ENCODE measurements at regions not wholly inside any gene's neighbourhood (a gene's known extent, or its start where the extent isn't known, plus 50 kb on each side); places are given as distances from the start of the nearest gene placed in this dataset.

DNA sequence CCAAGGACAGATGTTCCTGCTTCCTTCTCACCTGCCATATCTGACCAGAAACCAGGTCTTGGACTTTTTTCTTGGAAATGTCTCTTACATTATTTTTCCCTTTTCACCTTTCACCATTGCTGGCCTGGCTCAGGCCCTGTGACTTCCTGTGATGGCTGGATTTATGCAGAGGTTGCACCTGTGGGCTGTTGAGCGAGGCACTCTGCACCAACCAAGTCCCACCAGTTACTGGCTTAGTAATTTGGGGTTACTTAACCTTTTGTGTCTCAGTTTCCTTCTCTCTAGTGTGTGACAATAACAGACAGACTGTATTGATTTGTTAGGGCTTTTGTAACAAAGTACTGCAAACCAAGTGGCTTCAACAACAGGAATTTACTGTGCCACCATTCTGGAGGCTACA is 110.0 kb downstream of the INSIG2 start:
- no peak for TF ChIP-seq CTCF (conservative IDR thresholded peaks at IDR 0.05; ENCODE audit: low read length)
- TF ChIP-seq EZH2phosphoT487 (IDR thresholded peaks at IDR 0.05; ENCODE audit: borderline replicate concordance) = no peak
